HepG2 (cell line): ENCODE measurements at regions not wholly inside any gene's neighbourhood (a gene's known extent, or its start where the extent isn't known, plus 50 kb on each side); places are given as distances from the start of the nearest gene placed in this dataset.

Experiments used
- ATAC-seq: fragments of 200-7000 bp; cut with Tn5 transposase; 3 replicates; pipeline ENCODE4 v1.9.1; 2020; ENCODE audit warnings: mild to moderate bottlenecking, moderate library complexity
- BruUV-seq: library from RNA; stranded (reverse); fragments of 400-500 nt; replicated peaks from 2 replicates; lab custom pipeline; 2021; lab: Mats Ljungman, UMichigan
- CTCF ChIA-PET: fragments of 300-600 bp; formaldehyde crosslinking; extraction: SDS; loops from one replicate; lab custom pipeline; 2021; ENCODE audit warnings: low total read pairs, inconsistent platforms, low intra/inter-chr PET ratio; lab: Yijun Ruan, JAX
- POLR2A ChIA-PET: fragments of 350-600 bp; sonication (Branson Sonifier 250); formaldehyde crosslinking; loops from one replicate; lab custom pipeline; 2020; ENCODE audit warnings: antibody characterized with exemption, inconsistent platforms; lab: Yijun Ruan, JAX
- DNase-seq: peaks from one replicate; pipeline ENCODE4 v3.0.0-alpha.2; 2015; ENCODE audit warnings: low spot score
- FAIRE-seq: peaks from 3 replicates; lab custom pipeline; 2011; peaks lifted over from hg19 to GRCh38; lab: Jason Lieb, UNC
- H2AFZ ChIP-seq: one replicate; pipeline ENCODE4 v1.6.1; 2011; ENCODE audit warnings: low read length, inconsistent platforms
- H3K27ac ChIP-seq: fragments of 300-600 bp; 3 replicates; pipeline ENCODE4 v1.8.0; 2011; ENCODE audit warnings: mixed run types, mild to moderate bottlenecking, mixed read lengths, low read length, inconsistent platforms; ENCODE audit not compliant: insufficient read depth; ENCODE audit errors: extremely low read length
- H3K27me3 ChIP-seq, 2 experiments: fragments of 200-600 bp in 1 of 2; 2 replicates in 1 of 2; 3 replicates in 1 of 2; pipeline versions ENCODE4 v1.6.0 to v1.8.0; 2011; ENCODE audit warnings: low read length in 2 of 2, mild to moderate bottlenecking in 2 of 2, moderate library complexity in 2 of 2, inconsistent platforms in 1 of 2; ENCODE audit not compliant: insufficient read depth in 2 of 2, control insufficient read depth in 1 of 2
- H3K36me3 ChIP-seq, 2 experiments: fragments of 200-600 bp in 1 of 2; replicated peaks in 1 of 2; 2 replicates in 1 of 2; 3 replicates in 1 of 2; pipeline versions ENCODE4 v1.5.1 to v1.8.0; 2011; ENCODE audit warnings: low read length in 2 of 2, inconsistent platforms in 1 of 2; ENCODE audit not compliant: insufficient read depth in 2 of 2, control insufficient read depth in 1 of 2
- H3K4me1 ChIP-seq: 2 replicates; pipeline ENCODE4 v1.5.1; 2012; ENCODE audit warnings: low read length, inconsistent platforms; ENCODE audit not compliant: insufficient read depth
- H3K4me2 ChIP-seq: 2 replicates; pipeline ENCODE4 v1.6.0; 2011; ENCODE audit warnings: low read depth, low read length, inconsistent platforms
- H3K4me3 ChIP-seq, 3 experiments: fragments of 200-600 bp in 1 of 3; sonication (generic), shearing (Covaris generic) in 1 of 3; replicated peaks in 1 of 3; 2 replicates each; pipeline ENCODE4 v1.5.1; 2011 to 2016; ENCODE audit warnings: low read length in 3 of 3, inconsistent platforms in 2 of 3, low read depth in 2 of 3, mild to moderate bottlenecking in 2 of 3, control low read depth in 1 of 3, mixed read lengths in 1 of 3; ENCODE audit not compliant: insufficient read depth in 1 of 3
- H3K79me2 ChIP-seq: one replicate; pipeline ENCODE4 v1.6.1; 2011; ENCODE audit warnings: low read length, inconsistent platforms; ENCODE audit not compliant: insufficient read depth
- H3K9ac ChIP-seq: 2 replicates; pipeline ENCODE4 v1.6.0; 2011; ENCODE audit warnings: mild to moderate bottlenecking, low read depth, low read length, inconsistent platforms; ENCODE audit not compliant: insufficient read depth
- H3K9me3 ChIP-seq: 2 replicates; pipeline ENCODE4 v1.5.1; 2012; ENCODE audit warnings: mild to moderate bottlenecking, low read length
- H4K20me1 ChIP-seq: 2 replicates; pipeline ENCODE4 v1.6.0; 2011; ENCODE audit warnings: inconsistent platforms, mild to moderate bottlenecking, low read length, moderate library complexity; ENCODE audit not compliant: insufficient read depth
- NFRKB ChIP-seq: fragments of 450-650 bp; IDR thresholded peaks from 2 replicates; pipeline ENCODE4 v1.6.1; 2017
- SMC3 ChIP-seq: IDR thresholded peaks from 2 replicates; pipeline ENCODE4 v1.6.1; 2011; ENCODE audit warnings: low read length, improper control_type of control experiment
- SOX5 ChIP-seq: IDR thresholded peaks from 2 replicates; pipeline ENCODE4 v1.6.1; 2016; ENCODE audit warnings: borderline replicate concordance
- TCF12 ChIP-seq, 2 experiments: fragments of 450-650 bp in 1 of 2; sonication (generic) in 1 of 2; formaldehyde crosslinking in 1 of 2; IDR thresholded peaks; 2 replicates each; pipeline versions ENCODE4 v1.6.1 to v1.8.0; 2017 to 2022; ENCODE audit warnings: antibody characterized with exemption in 1 of 2, mild to moderate bottlenecking in 1 of 2, missing genetic modification reagents in 1 of 2, moderate library complexity in 1 of 2
- ZFP90 ChIP-seq: sonication (generic); formaldehyde crosslinking; IDR thresholded peaks from 2 replicates; pipeline ENCODE4 v1.8.0; 2022; ENCODE audit warnings: missing genetic modification reagents, mild to moderate bottlenecking, inconsistent platforms, borderline replicate concordance
- ZKSCAN8 ChIP-seq: IDR thresholded peaks from 2 replicates; pipeline ENCODE4 v1.6.1; 2016; ENCODE audit warnings: borderline replicate concordance, missing genetic modification reagents, missing compliant biosample characterization
- ZNF230 ChIP-seq: sonication (generic); formaldehyde crosslinking; IDR thresholded peaks from 2 replicates; pipeline ENCODE4 v1.4.0; 2020; ENCODE audit warnings: mild to moderate bottlenecking, missing genetic modification reagents
- ZNF460 ChIP-seq: sonication (generic); formaldehyde crosslinking; IDR thresholded peaks from 2 replicates; pipeline ENCODE4 v1.5.1; 2020; ENCODE audit warnings: missing genetic modification reagents, mild to moderate bottlenecking, borderline replicate concordance
- ZNF552 ChIP-seq: sonication (generic); formaldehyde crosslinking; IDR thresholded peaks from 2 replicates; pipeline ENCODE4 v1.9.0; 2022; ENCODE audit warnings: missing genetic modification reagents, mild to moderate bottlenecking, borderline replicate concordance
- WGBS: methylation state at CpG from one replicate; pipeline ENCODE4 v1.1.6; 2017; ENCODE audit warnings: low lambda C conversion rate; 5-methylcytosine and 5-hydroxymethylcytosine counted together
- in situ Hi-C: cut with HindIII; loops from 2 replicates; pipeline ENCODE4 v1.10.0; 2017; ENCODE audit warnings: low pct_unique_long_range_greater_than_20kb; ENCODE audit not compliant: extremely low pct_ligation_motif_present
- intact Hi-C: fragments of 100-400 bp; cut with micrococcal nuclease; formaldehyde crosslinking; loops from one replicate; pipeline ENCODE4 v1.10.0; 2022; ENCODE audit not compliant: unreplicated experiment
- TF ChIP-seq, protein P1 (sequence below): IDR thresholded peaks from 2 replicates; pipeline ENCODE4 v1.4.0; 2020; ENCODE audit warnings: mild to moderate bottlenecking, missing genetic modification reagents
- TF ChIP-seq, protein P2 (sequence below), 2 experiments: fragments of 450-650 bp in 1 of 2; sonication (generic) in 1 of 2; formaldehyde crosslinking; IDR thresholded peaks; 2 replicates each; pipeline versions ENCODE4 v1.5.0 to v1.8.0; 2020 to 2022; ENCODE audit warnings: mild to moderate bottlenecking in 1 of 2, missing genetic modification reagents in 1 of 2
- TF ChIP-seq, protein P3 (sequence below): sonication (generic); formaldehyde crosslinking; IDR thresholded peaks from 2 replicates; pipeline ENCODE4 v1.4.0; 2020; ENCODE audit warnings: missing genetic modification reagents
- TF ChIP-seq, protein P4 (sequence below): sonication (generic); formaldehyde crosslinking; IDR thresholded peaks from 2 replicates; pipeline ENCODE4 v1.9.0; 2021; ENCODE audit warnings: missing genetic modification reagents, borderline replicate concordance

DNA sequence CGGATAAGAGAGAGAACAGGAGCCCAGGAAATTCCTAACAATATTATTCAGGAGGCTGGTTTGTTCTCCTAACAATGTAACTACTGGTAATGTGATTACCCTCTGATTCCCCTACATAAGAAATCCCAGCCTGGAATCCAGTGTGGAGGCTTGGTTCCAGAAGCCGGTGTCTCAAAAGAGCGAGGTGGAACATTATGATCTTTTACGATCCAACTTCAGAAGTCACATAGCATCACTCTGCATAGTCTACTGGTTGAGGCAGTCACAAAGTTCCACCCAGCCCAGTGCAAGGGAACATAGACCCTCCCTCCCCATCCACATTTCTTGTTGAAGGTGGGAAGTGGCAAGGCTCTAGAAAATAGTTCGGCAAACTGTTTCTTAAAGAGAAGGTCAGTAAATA lies 81.6 kb upstream of the GALNT15 start:
- no TSS peak for BruUV-seq
- no peak overlapping the region for H3K27ac ChIP-seq
- H3K9ac ChIP-seq, result no peak overlapping the region
- WGBS, result 32% methylated on average over 5 of the region's 5 CpGs
- no peak overlapping the region for H3K4me3 ChIP-seq
- ChIA-PET POLR2A (no interaction called here), CTCF (no interaction called here)
- FAIRE-seq (no peak), ATAC-seq (no peak), DNase-seq (no peak)
- H3K9me3 ChIP-seq, result no peaks in the 10 kb centered on the region
- in situ Hi-C loops, result no loop called here
- H3K4me1 ChIP-seq, result no peaks in the 10 kb centered on the region
- H4K20me1 ChIP-seq, result no peaks in the 10 kb centered on the region
- H3K27me3 ChIP-seq, result no peaks in the 10 kb centered on the region
- no peak overlapping the region for H3K4me2 ChIP-seq
- intact Hi-C loops, result no loop called here
- H3K79me2 ChIP-seq, result no peaks in the 10 kb centered on the region
- H2AFZ ChIP-seq, result no peak overlapping the region
- no peaks in the 10 kb centered on the region for H3K36me3 ChIP-seq
- TF ChIP-seq, protein P1, sequence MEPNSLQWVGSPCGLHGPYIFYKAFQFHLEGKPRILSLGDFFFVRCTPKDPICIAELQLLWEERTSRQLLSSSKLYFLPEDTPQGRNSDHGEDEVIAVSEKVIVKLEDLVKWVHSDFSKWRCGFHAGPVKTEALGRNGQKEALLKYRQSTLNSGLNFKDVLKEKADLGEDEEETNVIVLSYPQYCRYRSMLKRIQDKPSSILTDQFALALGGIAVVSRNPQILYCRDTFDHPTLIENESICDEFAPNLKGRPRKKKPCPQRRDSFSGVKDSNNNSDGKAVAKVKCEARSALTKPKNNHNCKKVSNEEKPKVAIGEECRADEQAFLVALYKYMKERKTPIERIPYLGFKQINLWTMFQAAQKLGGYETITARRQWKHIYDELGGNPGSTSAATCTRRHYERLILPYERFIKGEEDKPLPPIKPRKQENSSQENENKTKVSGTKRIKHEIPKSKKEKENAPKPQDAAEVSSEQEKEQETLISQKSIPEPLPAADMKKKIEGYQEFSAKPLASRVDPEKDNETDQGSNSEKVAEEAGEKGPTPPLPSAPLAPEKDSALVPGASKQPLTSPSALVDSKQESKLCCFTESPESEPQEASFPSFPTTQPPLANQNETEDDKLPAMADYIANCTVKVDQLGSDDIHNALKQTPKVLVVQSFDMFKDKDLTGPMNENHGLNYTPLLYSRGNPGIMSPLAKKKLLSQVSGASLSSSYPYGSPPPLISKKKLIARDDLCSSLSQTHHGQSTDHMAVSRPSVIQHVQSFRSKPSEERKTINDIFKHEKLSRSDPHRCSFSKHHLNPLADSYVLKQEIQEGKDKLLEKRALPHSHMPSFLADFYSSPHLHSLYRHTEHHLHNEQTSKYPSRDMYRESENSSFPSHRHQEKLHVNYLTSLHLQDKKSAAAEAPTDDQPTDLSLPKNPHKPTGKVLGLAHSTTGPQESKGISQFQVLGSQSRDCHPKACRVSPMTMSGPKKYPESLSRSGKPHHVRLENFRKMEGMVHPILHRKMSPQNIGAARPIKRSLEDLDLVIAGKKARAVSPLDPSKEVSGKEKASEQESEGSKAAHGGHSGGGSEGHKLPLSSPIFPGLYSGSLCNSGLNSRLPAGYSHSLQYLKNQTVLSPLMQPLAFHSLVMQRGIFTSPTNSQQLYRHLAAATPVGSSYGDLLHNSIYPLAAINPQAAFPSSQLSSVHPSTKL (CRISPR knock-in tag), result no peak
- TF ChIP-seq ZKSCAN8 (CRISPR knock-in tag), result no peak
- TF ChIP-seq NFRKB, result no peak
- TF ChIP-seq ZNF552 (CRISPR knock-in tag), result no peak
- TF ChIP-seq, protein P2, sequence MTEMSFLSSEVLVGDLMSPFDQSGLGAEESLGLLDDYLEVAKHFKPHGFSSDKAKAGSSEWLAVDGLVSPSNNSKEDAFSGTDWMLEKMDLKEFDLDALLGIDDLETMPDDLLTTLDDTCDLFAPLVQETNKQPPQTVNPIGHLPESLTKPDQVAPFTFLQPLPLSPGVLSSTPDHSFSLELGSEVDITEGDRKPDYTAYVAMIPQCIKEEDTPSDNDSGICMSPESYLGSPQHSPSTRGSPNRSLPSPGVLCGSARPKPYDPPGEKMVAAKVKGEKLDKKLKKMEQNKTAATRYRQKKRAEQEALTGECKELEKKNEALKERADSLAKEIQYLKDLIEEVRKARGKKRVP (CRISPR knock-in tag; IDR thresholded peaks at IDR 0.05), result no peak
- TF ChIP-seq, protein P3, sequence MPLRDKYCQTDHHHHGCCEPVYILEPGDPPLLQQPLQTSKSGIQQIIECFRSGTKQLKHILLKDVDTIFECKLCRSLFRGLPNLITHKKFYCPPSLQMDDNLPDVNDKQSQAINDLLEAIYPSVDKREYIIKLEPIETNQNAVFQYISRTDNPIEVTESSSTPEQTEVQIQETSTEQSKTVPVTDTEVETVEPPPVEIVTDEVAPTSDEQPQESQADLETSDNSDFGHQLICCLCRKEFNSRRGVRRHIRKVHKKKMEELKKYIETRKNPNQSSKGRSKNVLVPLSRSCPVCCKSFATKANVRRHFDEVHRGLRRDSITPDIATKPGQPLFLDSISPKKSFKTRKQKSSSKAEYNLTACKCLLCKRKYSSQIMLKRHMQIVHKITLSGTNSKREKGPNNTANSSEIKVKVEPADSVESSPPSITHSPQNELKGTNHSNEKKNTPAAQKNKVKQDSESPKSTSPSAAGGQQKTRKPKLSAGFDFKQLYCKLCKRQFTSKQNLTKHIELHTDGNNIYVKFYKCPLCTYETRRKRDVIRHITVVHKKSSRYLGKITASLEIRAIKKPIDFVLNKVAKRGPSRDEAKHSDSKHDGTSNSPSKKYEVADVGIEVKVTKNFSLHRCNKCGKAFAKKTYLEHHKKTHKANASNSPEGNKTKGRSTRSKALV (CRISPR knock-in tag), result no peak
- no peak for TF ChIP-seq ZFP90 (CRISPR knock-in tag)
- TF ChIP-seq SMC3, result no peak
- TF ChIP-seq ZNF460 (CRISPR knock-in tag), result no peak
- no peak for TF ChIP-seq ZNF230
- no peak for TF ChIP-seq SOX5 (CRISPR knock-in tag)
- TF ChIP-seq, protein P4, sequence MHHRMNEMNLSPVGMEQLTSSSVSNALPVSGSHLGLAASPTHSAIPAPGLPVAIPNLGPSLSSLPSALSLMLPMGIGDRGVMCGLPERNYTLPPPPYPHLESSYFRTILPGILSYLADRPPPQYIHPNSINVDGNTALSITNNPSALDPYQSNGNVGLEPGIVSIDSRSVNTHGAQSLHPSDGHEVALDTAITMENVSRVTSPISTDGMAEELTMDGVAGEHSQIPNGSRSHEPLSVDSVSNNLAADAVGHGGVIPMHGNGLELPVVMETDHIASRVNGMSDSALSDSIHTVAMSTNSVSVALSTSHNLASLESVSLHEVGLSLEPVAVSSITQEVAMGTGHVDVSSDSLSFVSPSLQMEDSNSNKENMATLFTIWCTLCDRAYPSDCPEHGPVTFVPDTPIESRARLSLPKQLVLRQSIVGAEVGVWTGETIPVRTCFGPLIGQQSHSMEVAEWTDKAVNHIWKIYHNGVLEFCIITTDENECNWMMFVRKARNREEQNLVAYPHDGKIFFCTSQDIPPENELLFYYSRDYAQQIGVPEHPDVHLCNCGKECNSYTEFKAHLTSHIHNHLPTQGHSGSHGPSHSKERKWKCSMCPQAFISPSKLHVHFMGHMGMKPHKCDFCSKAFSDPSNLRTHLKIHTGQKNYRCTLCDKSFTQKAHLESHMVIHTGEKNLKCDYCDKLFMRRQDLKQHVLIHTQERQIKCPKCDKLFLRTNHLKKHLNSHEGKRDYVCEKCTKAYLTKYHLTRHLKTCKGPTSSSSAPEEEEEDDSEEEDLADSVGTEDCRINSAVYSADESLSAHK (CRISPR knock-in tag), result no peak
- TF ChIP-seq TCF12 (IDR thresholded peaks at IDR 0.05), result no peak
- no peak for TF ChIP-seq TCF12 (CRISPR knock-in tag; IDR thresholded peaks at IDR 0.05)
